Spleen (tissue), 7 donors: ENCODE measurements at regions not wholly inside any gene's neighbourhood (a gene's known extent, or its start where the extent isn't known, plus 50 kb on each side); places are given as distances from the start of the nearest gene placed in this dataset.

ENCODE experiments used
- CTCF ChIP-seq, 11 experiments: fragments of 200-600 bp in 7 of 11; fragments of 450-650 bp in 4 of 11; sonication (generic) in 4 of 11; IDR thresholded peaks in 8 of 11; conservative IDR thresholded peaks in 3 of 11; 1 replicate in 7 of 11; 2 replicates in 4 of 11; pipeline versions ENCODE4 v1.4.0 to v1.8.0; 2016 to 2021; ENCODE audit warnings: antibody characterized with exemption in 11 of 11, inconsistent platforms in 4 of 11, mild to moderate bottlenecking in 1 of 11
- POLR2A ChIP-seq, 3 donors: fragments of 450-650 bp; IDR thresholded peaks; one replicate each; pipeline ENCODE4 v1.5.1; 2017; ENCODE audit warnings: antibody characterized with exemption in 3 of 3, mild to moderate bottlenecking in 1 of 3
- POLR2AphosphoS5 ChIP-seq, 3 donors: sonication (generic); formaldehyde crosslinking; IDR thresholded peaks; one replicate each; pipeline ENCODE4 v1.5.1; 2017; ENCODE audit warnings: antibody characterized with exemption in 3 of 3
- donor health status: DM: no; HTN: no; CAD: no; lungs with moderate emphysema.
- donor health status: DM: no; HTN: no; CAD: no.
- donor health status: DM: no; HTN: no; CAD: no.

- TF ChIP-seq CTCF (IDR thresholded peaks at IDR 0.05 in 8 of 11, conservative IDR thresholded peaks at IDR 0.05 in 3 of 11) (no peak), POLR2AphosphoS5 (IDR thresholded peaks at IDR 0.05) (no peak), POLR2A (IDR thresholded peaks at IDR 0.05) (no peak)
These were observed 1270.8 kb downstream of the MRPL39 start for GRCh38 chr21:24336491-24336890.
